HG03558 (cell line): ENCODE measurements at regions not wholly inside any gene's neighbourhood (a gene's known extent, or its start where the extent isn't known, plus 50 kb on each side); places are given as distances from the start of the nearest gene placed in this dataset.
A peak's percentile ranks its signal among the peaks of the same experiment; 100 is the strongest.
"Not testable (repeated sequence)": the region's sequence is repeated elsewhere in the genome, so short reads cannot be mapped to it uniquely, and the experiment has no call there.

Experiments
- ATAC-seq: cut with Tn5 transposase; IDR thresholded peaks from one replicate; pipeline ENCODE4 v1.9.1; 2021; ENCODE audit warnings: moderate number of reproducible peaks; ENCODE audit not compliant: unreplicated experiment; ENCODE audit errors: extremely low read depth

DNA sequence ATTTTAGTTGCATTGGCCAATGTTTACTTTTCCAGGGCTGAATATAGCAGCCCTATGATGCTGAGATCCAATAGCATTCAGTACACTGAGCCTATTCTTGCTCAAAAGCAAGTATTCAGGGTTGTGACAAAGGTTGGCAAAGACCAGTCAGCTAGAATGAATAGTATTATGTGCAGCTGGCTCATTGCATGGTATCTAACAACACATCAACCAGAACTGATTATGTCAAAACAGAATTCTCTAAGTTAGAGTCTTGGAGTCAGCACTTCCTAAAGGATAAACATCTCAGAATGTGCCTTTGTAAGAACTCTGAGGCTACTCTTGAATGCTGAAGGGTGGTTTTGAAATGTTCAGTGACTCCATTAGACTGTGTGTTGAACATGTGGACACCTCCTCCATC is 774.5 kb upstream of the RGMB start:
- no peak for ATAC-seq

DNA sequence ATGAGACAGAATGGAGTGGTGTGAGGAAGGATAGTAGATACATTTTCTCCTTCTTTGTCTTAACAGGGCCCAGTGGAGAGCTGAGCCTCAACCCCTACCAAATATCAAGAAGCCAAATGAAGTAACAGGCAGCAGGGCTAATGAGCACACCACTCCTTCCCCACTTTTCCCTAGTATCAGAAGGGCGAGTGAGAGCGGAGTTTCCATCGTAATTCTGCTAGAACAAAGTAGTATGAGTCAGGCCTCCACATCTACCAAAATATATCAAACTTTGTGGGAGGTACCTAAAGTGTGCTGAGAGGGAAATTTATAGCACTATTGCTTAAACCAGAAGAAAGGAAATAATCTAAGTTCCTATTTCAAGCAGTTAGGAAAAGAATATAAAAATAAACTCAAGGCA is 769.0 kb upstream of the RGMB start:
- ATAC-seq: no peak

GRCh38 chr5:98016771-98017170 is 756.7 kb upstream of the RGMB start:
- no peak for ATAC-seq

- ATAC-seq: not testable (repeated sequence)
Measured at GRCh38 chr5:98030273-98030672, 743.2 kb upstream of the RGMB start.

DNA sequence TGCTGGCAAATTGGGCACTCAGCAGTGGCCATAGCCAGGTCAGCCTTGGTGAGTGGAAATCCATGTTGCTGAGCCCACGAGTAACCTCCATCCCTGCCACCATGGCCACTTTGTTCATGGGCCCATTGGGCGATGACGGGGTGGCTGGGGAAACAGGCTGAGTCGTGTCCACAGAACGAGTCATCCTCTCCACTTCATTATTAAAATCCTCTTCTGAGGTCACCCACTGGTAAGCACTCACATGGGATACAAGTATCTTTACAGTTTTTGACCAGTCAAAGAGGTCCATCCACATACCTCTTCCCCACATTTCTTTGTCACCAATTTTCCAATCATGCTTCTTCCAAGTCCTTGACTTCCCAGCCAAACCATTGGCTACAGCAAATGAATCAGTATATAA is 742.4 kb upstream of the RGMB start:
- not testable (repeated sequence) for ATAC-seq

- ATAC-seq: no peak
Measured at GRCh38 chr5:98031496-98031895, 742.0 kb upstream of the RGMB start.

- ATAC-seq: no peak
Measured at GRCh38 chr5:98031926-98032325, 741.5 kb upstream of the RGMB start.

GRCh38 chr5:98041661-98042060 is 731.8 kb upstream of the RGMB start:
- ATAC-seq: no peak

- no peak for ATAC-seq
Measured at GRCh38 chr5:98042521-98042920, 730.9 kb upstream of the RGMB start.

DNA sequence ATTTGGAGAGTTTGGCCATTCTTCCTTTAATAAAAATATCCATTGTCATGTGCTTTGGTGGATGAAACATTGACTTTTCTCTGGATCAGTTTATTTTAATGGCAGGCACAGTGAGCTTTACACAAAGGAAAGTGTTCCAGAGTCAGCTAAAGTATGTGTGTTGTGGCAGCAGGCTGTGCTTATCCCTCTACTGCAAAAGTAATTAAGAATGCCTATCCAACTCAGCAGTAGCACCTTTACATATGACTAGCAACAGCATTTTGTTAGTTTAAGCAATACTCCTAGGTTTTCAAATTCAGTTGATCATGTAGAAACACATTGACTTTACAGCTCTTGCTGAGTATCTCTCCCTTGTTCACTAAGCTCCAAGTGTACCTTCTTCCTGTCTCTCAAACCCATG is 730.5 kb upstream of the RGMB start:
- no peak for ATAC-seq

DNA sequence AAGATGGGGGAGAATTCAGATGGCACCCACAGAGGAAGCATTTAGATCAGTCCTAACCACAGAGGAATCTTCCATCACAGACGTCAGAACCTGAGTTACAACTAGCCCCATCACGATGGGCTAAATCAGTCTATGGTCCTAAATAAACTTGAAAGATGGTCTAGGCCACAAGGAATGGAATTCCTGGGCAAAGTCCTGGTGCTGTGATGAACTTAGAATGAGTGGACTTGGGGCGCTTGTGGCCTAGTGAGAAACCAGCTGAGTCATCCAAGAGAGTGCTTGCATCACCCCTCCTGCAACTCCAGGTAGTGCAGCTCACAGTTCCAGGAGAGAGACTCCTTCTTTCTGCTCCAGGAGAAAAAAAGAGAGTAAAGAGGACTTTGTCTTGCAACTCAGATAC is 722.9 kb upstream of the RGMB start:
- no peak for ATAC-seq

DNA sequence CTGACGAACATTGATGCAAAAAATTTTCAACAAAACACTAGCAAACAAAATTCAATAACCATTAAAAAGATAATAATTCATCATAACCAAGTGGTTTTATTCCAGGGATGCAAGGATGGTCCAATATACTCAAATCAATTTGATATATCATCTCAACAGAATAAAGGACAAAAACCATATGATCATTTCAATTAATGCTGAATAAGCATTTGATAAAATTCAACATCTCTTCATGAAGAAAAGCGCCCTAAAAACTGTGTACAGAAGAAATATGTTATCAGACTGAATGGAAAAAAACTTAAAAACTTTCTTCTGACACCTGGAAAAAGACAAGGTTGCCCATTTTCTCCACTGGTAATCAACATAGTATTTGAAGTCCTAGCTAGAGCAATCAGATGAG is 720.3 kb upstream of the RGMB start:
- no peak for ATAC-seq

- no peak for ATAC-seq
Measured at GRCh38 chr5:98060148-98060547, 713.3 kb upstream of the RGMB start.

GRCh38 chr5:98064118-98064685 is 709.3 kb upstream of the RGMB start:
- no peak for ATAC-seq

- no peak for ATAC-seq
Measured at GRCh38 chr5:98065261-98065909, 708.1 kb upstream of the RGMB start.

- no peak for ATAC-seq
Measured at GRCh38 chr5:98066910-98067309, 706.6 kb upstream of the RGMB start.

- ATAC-seq: peak; percentile 75
Measured at GRCh38 chr5:98069876-98070512, 703.5 kb upstream of the RGMB start.

DNA sequence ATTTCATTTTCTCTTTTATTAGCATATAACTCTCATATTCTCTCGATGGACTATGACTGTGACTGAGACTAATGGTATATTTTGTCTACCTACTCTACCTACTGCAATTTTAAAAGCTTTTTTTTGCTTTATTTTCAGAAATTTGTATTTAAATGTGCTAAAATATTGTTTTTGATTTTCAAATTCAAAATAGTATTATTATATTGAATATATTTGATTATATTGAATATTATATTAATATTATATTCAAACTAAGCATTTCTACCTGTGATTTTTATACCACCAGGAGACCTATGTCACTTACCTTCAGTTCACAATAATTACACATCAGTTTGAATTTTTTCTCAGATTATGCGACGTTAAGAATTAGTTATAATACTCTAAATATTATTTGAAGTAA is 700.5 kb upstream of the RGMB start:
- no peak for ATAC-seq

DNA sequence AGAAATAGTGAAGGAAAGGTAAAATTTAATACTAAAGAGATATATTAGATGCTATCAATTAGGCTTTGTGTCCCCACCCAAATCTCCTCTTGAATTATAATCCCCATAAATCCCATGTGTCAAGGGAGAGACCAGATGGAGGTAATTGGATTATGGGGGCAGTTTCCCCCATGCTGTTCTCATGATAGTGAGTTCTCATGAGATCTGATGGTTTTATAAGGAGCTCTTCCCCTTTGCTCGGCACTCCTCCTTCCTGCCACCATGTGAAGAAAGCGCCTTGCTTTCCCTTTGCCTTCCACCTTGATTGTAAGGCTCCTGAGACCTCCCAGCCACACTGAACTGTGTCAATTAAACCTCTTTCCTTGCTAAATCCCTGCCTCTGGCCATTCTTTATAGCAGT is 697.0 kb upstream of the RGMB start:
- no peak for ATAC-seq

DNA sequence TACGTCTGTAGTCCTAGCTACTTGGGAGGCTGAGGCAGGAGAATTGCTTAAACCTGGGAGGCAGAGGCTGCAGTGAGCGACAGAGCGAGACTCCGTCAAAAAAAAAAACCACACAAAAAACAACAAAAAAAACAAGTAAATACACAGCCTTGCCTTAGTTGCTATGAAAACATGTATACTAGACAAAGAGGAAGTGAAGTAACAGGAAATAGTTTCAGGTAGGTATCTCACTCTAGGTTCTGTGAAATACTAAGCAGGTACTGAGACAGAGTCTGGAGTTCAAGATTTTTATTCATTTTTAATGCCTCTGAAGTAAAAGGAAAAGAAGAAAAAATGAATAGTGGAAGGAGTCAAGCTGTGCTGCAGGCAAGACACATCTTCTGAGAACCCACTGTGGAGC is 687.9 kb upstream of the RGMB start:
- ATAC-seq: no peak

GRCh38 chr5:98095072-98095471 is 678.4 kb upstream of the RGMB start:
- ATAC-seq: no peak

GRCh38 chr5:98096155-98096554 is 677.3 kb upstream of the RGMB start:
- ATAC-seq: no peak
